ENCODE measurements at regions not wholly inside any gene's neighbourhood (a gene's known extent, or its start where the extent isn't known, plus 50 kb on each side); places are given as distances from the start of the nearest gene placed in this dataset.

- peaks cover 7% of the 10 kb centered on the region for H3K9me3 Mint-ChIP-seq
- ATAC-seq, result no peak
- peaks cover 8% of the 10 kb centered on the region for H3K27me3 Mint-ChIP-seq
- H3K36me3 Mint-ChIP-seq (ENCODE audit: low read depth), result peaks cover 3% of the 10 kb centered on the region
- H3K4me3 Mint-ChIP-seq, result no peak overlapping the region
- DNase-seq, result no peak
- H3K27ac Mint-ChIP-seq, result no peak overlapping the region
- no peaks in the 10 kb centered on the region for H3K4me1 Mint-ChIP-seq
Measured at GRCh38 chr5:96043446-96043845, 81.8 kb upstream of the ELL2 start.

GRCh38 chr5:96037128-96037527 is 75.5 kb upstream of the ELL2 start:
- ATAC-seq (no peak), DNase-seq (no peak)
- H3K9me3 Mint-ChIP-seq, result peaks cover 7% of the 10 kb centered on the region

DNA sequence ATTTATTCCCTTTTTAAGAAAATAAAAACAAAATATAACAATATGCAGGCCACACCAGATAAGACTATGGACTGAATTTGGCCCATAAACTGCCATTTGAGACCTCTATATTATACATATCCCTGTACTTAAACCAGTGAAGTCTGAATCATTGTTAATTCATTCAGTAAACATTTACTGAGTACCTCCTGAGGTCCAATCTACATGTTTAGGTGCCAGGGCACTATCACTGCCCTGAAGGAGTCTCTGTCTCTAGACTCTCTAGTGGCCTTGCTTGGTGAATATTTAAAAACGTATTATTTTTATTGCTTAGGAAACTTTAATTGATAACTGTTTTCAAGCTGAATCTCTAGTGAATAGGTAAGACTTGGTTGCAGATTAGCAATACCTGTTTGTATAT is 74.7 kb upstream of the ELL2 start:
- Mint-ChIP-seq H3K4me3 (no peak overlapping the region), H3K27me3 (peaks cover 6% of the 10 kb centered on the region), H3K36me3 (ENCODE audit: low read depth) (peaks cover 3% of the 10 kb centered on the region), H3K9me3 (peaks cover 7% of the 10 kb centered on the region), H3K4me1 (no peaks in the 10 kb centered on the region), H3K27ac (no peak overlapping the region)
- no peak for DNase-seq
- no peak for ATAC-seq

More at GRCh38 chr5:96037128-96037527, 75.5 kb upstream of the ELL2 start:
- H3K4me3 Mint-ChIP-seq, result no peak overlapping the region
- H3K27me3 Mint-ChIP-seq, result peaks cover 6% of the 10 kb centered on the region
- peaks cover 3% of the 10 kb centered on the region for H3K36me3 Mint-ChIP-seq (ENCODE audit: low read depth)
- no peaks in the 10 kb centered on the region for H3K4me1 Mint-ChIP-seq
- no peak overlapping the region for H3K27ac Mint-ChIP-seq

DNA sequence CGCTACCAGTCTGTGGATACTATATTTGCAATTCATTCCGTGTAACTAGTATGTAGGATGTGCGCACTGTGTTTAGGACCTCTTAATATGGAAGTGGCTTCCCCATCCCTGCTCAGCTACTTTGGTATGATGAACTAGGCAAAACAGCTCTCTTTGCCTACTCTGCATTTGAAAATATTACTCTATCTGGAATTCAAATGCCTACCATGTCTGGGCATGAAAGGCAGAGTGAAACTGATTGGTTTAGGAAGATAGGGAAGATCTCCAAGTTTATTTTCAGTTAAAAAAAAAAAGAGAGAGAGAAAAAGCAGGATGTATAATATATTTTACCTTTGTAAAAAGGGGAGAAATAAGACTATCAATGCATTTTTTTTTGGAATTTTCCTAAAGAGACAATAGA is 74.1 kb upstream of the ELL2 start:
- ATAC-seq (no peak), DNase-seq (no peak)
- H3K36me3 Mint-ChIP-seq (ENCODE audit: low read depth), result peaks cover 3% of the 10 kb centered on the region
- H3K4me3 Mint-ChIP-seq, result no peak overlapping the region
- peaks cover 6% of the 10 kb centered on the region for H3K27me3 Mint-ChIP-seq
- H3K4me1 Mint-ChIP-seq, result no peaks in the 10 kb centered on the region
- peaks cover 7% of the 10 kb centered on the region for H3K9me3 Mint-ChIP-seq
- no peak overlapping the region for H3K27ac Mint-ChIP-seq

GRCh38 chr5:96033116-96033515 is 71.5 kb upstream of the ELL2 start:
- Mint-ChIP-seq H3K9me3 (no peaks in the 10 kb centered on the region), H3K36me3 (ENCODE audit: low read depth) (no peaks in the 10 kb centered on the region), H3K27me3 (no peaks in the 10 kb centered on the region), H3K4me1 (no peaks in the 10 kb centered on the region), H3K27ac (no peak overlapping the region), H3K4me3 (no peak overlapping the region)
- ATAC-seq, result no peak
- no peak for DNase-seq

- DNase-seq (no peak), ATAC-seq (no peak)
- H3K36me3 Mint-ChIP-seq (ENCODE audit: low read depth), result no peaks in the 10 kb centered on the region
- no peaks in the 10 kb centered on the region for H3K27me3 Mint-ChIP-seq
- no peaks in the 10 kb centered on the region for H3K9me3 Mint-ChIP-seq
- H3K4me1 Mint-ChIP-seq, result no peaks in the 10 kb centered on the region
- H3K4me3 Mint-ChIP-seq, result no peak overlapping the region
- H3K27ac Mint-ChIP-seq, result no peak overlapping the region
Measured at GRCh38 chr5:96031811-96032261, 70.2 kb upstream of the ELL2 start.

DNA sequence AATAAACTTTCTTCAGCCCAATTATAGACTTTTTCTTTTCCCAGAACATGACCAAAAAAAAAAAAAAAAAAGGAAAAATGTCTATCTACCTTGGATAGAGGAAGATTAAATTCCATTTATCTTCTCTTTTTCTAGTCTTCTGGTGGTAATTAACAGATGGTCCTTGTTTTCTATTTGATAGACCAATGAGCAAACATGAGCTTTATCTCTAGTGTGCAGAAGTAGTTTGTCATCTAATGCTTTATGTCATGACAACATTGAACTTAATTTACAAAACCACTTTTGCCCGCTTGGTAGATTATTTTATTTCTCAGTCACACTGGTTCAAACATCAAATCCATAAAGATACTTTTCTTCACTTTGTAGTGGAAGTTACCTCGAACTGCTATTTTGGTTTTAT is 69.5 kb upstream of the ELL2 start:
- no peak overlapping the region for H3K4me3 Mint-ChIP-seq
- no peaks in the 10 kb centered on the region for H3K9me3 Mint-ChIP-seq
- H3K27ac Mint-ChIP-seq, result no peak overlapping the region
- peaks cover 2% of the 10 kb centered on the region for H3K4me1 Mint-ChIP-seq
- ATAC-seq (no peak), DNase-seq (no peak)
- no peaks in the 10 kb centered on the region for H3K36me3 Mint-ChIP-seq (ENCODE audit: low read depth)
- H3K27me3 Mint-ChIP-seq, result no peaks in the 10 kb centered on the region

GRCh38 chr5:96026406-96027041 is 64.9 kb upstream of the ELL2 start:
- H3K4me1 Mint-ChIP-seq, result peaks cover 9% of the 10 kb centered on the region
- H3K4me3 Mint-ChIP-seq, result no peak overlapping the region
- H3K9me3 Mint-ChIP-seq, result no peaks in the 10 kb centered on the region
- DNase-seq (no peak), ATAC-seq (peak; percentile 52)
- no peaks in the 10 kb centered on the region for H3K36me3 Mint-ChIP-seq (ENCODE audit: low read depth)
- H3K27me3 Mint-ChIP-seq, result peaks cover 4% of the 10 kb centered on the region
- no peak overlapping the region for H3K27ac Mint-ChIP-seq

- ATAC-seq, result no peak
- no peak overlapping the region for H3K27ac Mint-ChIP-seq
- no peaks in the 10 kb centered on the region for H3K9me3 Mint-ChIP-seq
- DNase-seq, result no peak
- no peak overlapping the region for H3K4me3 Mint-ChIP-seq
- H3K27me3 Mint-ChIP-seq, result peaks cover 4% of the 10 kb centered on the region
- H3K4me1 Mint-ChIP-seq, result peaks cover 9% of the 10 kb centered on the region
- no peaks in the 10 kb centered on the region for H3K36me3 Mint-ChIP-seq (ENCODE audit: low read depth)
Measured at GRCh38 chr5:96024683-96025475, 63.2 kb upstream of the ELL2 start.

DNA sequence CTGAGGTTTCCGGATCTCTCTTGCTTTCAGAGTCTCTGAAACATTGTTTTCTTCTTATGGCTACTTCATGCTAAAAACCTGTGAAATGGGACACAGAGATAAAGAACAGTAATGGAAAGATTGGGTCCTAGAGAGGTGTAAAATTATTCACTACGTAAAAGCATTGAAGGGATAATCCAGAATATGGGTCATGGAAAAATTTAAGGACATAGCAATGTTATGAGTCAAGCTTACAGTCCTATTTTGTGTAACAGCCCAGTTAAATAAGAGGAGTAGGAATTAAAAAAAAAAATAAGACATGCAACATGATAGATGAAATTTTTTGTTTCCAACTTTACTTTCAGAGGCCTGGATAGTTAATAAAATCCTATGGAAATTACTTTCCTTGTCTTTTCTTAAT is 61.9 kb upstream of the ELL2 start:
- H3K4me1 Mint-ChIP-seq, result peaks cover 9% of the 10 kb centered on the region
- ATAC-seq, result no peak
- H3K27ac Mint-ChIP-seq, result peak overlapping the region; percentile 0
- no peaks in the 10 kb centered on the region for H3K36me3 Mint-ChIP-seq (ENCODE audit: low read depth)
- DNase-seq, result no peak
- H3K4me3 Mint-ChIP-seq, result no peak overlapping the region
- no peaks in the 10 kb centered on the region for H3K9me3 Mint-ChIP-seq
- peaks cover 4% of the 10 kb centered on the region for H3K27me3 Mint-ChIP-seq

DNA sequence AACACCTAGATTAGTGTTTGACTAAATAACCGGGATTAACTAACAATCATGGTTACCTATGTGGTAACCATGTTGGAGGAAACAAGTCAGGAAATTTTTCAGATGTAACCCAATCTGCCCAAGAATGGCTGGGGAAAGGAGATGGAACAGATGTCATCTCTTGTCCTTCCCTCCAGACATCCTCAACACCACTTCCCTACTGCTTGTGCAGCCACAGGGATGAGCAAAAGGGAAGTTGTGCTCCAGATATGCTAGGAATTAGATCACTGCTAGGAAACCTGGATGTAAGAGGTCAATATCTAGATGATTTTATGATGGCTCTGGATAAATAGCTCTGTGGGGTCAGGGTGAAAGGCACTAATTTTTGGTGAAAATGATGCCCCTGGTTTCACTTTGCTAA is 61.3 kb upstream of the ELL2 start:
- Mint-ChIP-seq H3K27ac (no peak overlapping the region), H3K36me3 (ENCODE audit: low read depth) (no peaks in the 10 kb centered on the region), H3K27me3 (peaks cover 6% of the 10 kb centered on the region), H3K4me3 (no peak overlapping the region), H3K4me1 (peaks cover 9% of the 10 kb centered on the region), H3K9me3 (no peaks in the 10 kb centered on the region)
- DNase-seq (no peak), ATAC-seq (no peak)

DNA sequence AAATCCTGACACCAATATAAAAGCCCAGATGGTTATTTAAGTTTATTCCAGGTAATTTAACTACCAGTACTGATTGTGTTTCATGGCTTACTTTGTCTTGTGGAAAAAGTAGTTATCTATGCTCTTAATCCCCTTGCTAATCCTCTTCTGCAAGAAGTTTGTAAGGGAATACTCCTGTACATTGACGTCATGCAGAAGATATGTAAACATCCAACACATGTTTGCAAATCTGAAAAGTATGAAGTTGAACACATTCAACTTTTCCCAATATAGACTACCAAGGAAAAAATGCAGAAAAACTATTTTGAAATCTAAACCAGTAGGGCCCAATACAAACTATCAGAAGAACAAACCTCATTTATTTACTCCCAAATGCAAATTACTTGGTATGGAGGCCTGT is 56.3 kb upstream of the ELL2 start:
- DNase-seq, result no peak
- H3K27ac Mint-ChIP-seq, result no peak overlapping the region
- no peaks in the 10 kb centered on the region for H3K36me3 Mint-ChIP-seq (ENCODE audit: low read depth)
- H3K4me1 Mint-ChIP-seq, result no peaks in the 10 kb centered on the region
- peaks cover 3% of the 10 kb centered on the region for H3K27me3 Mint-ChIP-seq
- peaks cover 4% of the 10 kb centered on the region for H3K9me3 Mint-ChIP-seq
- no peak overlapping the region for H3K4me3 Mint-ChIP-seq
- no peak for ATAC-seq

DNA sequence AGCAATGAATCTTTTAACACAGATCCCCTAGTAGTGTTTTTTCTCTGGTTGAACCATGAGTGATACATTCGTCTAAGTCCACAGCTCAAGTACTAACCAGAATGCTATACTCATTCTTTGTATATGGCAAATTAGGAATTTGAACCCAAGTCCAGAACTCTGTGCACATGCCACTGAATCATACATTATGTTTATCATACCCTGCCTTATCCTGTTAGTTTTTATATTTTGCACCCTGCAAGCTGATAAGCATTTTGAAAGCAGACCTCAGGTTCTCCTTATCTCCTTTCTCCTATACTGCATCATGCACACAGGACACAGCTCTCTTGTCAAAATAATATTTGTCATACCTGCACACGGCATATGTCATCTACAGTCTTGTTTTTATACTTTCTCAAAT is 54.6 kb upstream of the ELL2 start:
- Mint-ChIP-seq H3K27me3 (peaks cover 3% of the 10 kb centered on the region), H3K9me3 (peaks cover 4% of the 10 kb centered on the region), H3K4me3 (no peak overlapping the region), H3K36me3 (ENCODE audit: low read depth) (no peaks in the 10 kb centered on the region), H3K27ac (no peak overlapping the region), H3K4me1 (no peaks in the 10 kb centered on the region)
- ATAC-seq, result no peak
- no peak for DNase-seq

GRCh38 chr5:96015709-96016108 is 54.1 kb upstream of the ELL2 start:
- DNase-seq, result no peak
- H3K4me3 Mint-ChIP-seq, result no peak overlapping the region
- no peak for ATAC-seq
- H3K9me3 Mint-ChIP-seq, result peaks cover 4% of the 10 kb centered on the region
- no peaks in the 10 kb centered on the region for H3K4me1 Mint-ChIP-seq
- no peak overlapping the region for H3K27ac Mint-ChIP-seq
- H3K36me3 Mint-ChIP-seq (ENCODE audit: low read depth), result no peaks in the 10 kb centered on the region
- H3K27me3 Mint-ChIP-seq, result peaks cover 3% of the 10 kb centered on the region

DNA sequence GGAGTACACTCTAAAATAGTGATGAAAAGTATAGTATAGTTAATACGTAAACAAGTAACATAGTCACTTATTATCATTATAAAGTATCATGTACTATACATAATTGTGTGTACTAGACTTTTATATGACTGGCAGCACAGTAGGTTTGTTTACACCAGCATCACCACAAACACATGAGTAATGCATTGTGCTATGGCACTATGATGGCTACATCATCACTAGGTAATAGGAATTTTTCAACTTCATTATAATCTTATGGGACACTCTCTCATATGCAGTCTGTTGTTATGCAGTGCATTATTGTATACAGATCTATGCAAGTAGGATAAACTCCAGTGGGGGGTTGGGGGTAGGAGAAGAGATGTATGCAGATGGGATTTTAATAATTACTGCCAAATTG is 52.7 kb upstream of the ELL2 start:
- H3K36me3 Mint-ChIP-seq (ENCODE audit: low read depth), result no peaks in the 10 kb centered on the region
- no peak for ATAC-seq
- DNase-seq, result no peak
- H3K4me1 Mint-ChIP-seq, result no peaks in the 10 kb centered on the region
- H3K27me3 Mint-ChIP-seq, result peaks cover 3% of the 10 kb centered on the region
- H3K27ac Mint-ChIP-seq, result no peak overlapping the region
- no peak overlapping the region for H3K4me3 Mint-ChIP-seq
- H3K9me3 Mint-ChIP-seq, result peaks cover 4% of the 10 kb centered on the region
